ENCODE measurements at regions not wholly inside any gene's neighbourhood (a gene's known extent, or its start where the extent isn't known, plus 50 kb on each side); places are given as distances from the start of the nearest gene placed in this dataset.

- H3K4me3 ChIP-seq (ENCODE audit: low read depth, low read length), result no peak overlapping the region
- TF ChIP-seq, protein P1, sequence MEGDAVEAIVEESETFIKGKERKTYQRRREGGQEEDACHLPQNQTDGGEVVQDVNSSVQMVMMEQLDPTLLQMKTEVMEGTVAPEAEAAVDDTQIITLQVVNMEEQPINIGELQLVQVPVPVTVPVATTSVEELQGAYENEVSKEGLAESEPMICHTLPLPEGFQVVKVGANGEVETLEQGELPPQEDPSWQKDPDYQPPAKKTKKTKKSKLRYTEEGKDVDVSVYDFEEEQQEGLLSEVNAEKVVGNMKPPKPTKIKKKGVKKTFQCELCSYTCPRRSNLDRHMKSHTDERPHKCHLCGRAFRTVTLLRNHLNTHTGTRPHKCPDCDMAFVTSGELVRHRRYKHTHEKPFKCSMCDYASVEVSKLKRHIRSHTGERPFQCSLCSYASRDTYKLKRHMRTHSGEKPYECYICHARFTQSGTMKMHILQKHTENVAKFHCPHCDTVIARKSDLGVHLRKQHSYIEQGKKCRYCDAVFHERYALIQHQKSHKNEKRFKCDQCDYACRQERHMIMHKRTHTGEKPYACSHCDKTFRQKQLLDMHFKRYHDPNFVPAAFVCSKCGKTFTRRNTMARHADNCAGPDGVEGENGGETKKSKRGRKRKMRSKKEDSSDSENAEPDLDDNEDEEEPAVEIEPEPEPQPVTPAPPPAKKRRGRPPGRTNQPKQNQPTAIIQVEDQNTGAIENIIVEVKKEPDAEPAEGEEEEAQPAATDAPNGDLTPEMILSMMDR (IDR thresholded peaks at IDR 0.05; ENCODE audit: insufficient read depth, low read depth, low read length), result no peak
- no peak for DNase-seq (ENCODE audit: low read depth)
Measured at GRCh38 chrX:113539599-113540356, 699.1 kb upstream of the AMOT start.

DNA sequence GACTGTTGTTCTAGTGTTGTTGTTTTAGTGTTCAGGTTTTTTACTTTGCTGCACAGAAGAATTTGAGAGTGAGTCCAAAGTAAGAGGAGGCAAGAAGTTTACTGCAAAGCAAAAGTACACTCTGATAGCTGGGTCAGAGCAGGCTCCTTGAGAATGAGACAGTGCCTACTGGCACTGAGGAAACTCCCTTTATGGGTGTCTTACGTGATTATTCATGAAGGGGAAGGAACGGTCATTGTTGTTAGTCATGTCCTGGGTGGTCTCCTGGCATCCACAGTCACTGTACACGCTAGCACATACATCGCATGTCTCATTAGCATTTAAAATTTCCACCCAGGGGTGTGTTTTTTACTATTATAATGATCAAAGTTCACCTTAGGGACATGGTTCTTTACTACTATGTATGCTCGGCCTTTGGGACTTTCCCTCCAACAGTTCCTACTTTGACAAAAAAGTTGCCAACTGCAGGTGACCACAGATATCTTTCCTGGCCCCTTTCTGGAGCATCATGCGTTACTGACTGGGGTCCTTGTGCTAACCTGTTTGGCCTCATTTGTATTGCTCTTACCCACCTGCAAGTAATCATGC is 688.9 kb upstream of the AMOT start:
- DNase-seq (ENCODE audit: low read depth), result no peak
- H3K4me3 ChIP-seq (ENCODE audit: low read depth, low read length), result no peak overlapping the region
- TF ChIP-seq, protein P1 (IDR thresholded peaks at IDR 0.05; ENCODE audit: insufficient read depth, low read depth, low read length), result no peak

- no peak for DNase-seq (ENCODE audit: low read depth)
- H3K4me3 ChIP-seq (ENCODE audit: low read depth, low read length), result no peak overlapping the region
- TF ChIP-seq, protein P1 (IDR thresholded peaks at IDR 0.05; ENCODE audit: insufficient read depth, low read depth, low read length), result no peak
Measured at GRCh38 chrX:113522814-113523213, 682.2 kb upstream of the AMOT start.

DNA sequence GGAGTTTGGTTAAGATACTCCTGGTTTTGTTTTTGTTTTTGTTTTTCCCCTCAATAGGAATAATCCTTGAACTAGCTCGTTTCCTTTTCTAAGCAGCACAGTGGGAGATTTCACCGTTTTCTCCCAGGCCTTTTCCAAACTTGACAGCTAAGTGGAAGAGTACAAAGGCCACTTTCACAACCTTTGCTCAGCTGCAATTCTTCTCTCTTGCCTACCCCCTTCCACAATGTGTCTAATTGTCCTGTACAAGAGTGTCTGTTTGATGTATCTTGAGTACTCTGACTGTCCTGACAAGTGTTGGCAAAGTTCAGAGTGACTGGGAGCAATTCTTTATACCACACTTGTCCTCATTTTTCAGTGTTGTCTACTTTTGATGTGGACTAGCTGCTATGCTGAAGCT is 674.3 kb upstream of the AMOT start:
- no peak overlapping the region for H3K4me3 ChIP-seq (ENCODE audit: low read depth, low read length)
- TF ChIP-seq, protein P1 (IDR thresholded peaks at IDR 0.05; ENCODE audit: insufficient read depth, low read depth, low read length), result no peak
- DNase-seq (ENCODE audit: low read depth), result no peak

GRCh38 chrX:113512700-113513395 is 672.2 kb upstream of the AMOT start:
- TF ChIP-seq, protein P1 (IDR thresholded peaks at IDR 0.05; ENCODE audit: insufficient read depth, low read depth, low read length), result no peak
- peak; percentile 67 for DNase-seq (ENCODE audit: low read depth)
- no peak overlapping the region for H3K4me3 ChIP-seq (ENCODE audit: low read depth, low read length)

GRCh38 chrX:113510586-113510985 is 670.0 kb upstream of the AMOT start:
- DNase-seq (ENCODE audit: low read depth), result peak; percentile 55
- H3K4me3 ChIP-seq (ENCODE audit: low read depth, low read length), result no peak overlapping the region
- TF ChIP-seq, protein P1 (IDR thresholded peaks at IDR 0.05; ENCODE audit: insufficient read depth, low read depth, low read length), result no peak
